ENCODE measurements at regions not wholly inside any gene's neighbourhood (a gene's known extent, or its start where the extent isn't known, plus 50 kb on each side); places are given as distances from the start of the nearest gene placed in this dataset.
A peak's percentile ranks its signal among the peaks of the same experiment; 100 is the strongest.

DNA sequence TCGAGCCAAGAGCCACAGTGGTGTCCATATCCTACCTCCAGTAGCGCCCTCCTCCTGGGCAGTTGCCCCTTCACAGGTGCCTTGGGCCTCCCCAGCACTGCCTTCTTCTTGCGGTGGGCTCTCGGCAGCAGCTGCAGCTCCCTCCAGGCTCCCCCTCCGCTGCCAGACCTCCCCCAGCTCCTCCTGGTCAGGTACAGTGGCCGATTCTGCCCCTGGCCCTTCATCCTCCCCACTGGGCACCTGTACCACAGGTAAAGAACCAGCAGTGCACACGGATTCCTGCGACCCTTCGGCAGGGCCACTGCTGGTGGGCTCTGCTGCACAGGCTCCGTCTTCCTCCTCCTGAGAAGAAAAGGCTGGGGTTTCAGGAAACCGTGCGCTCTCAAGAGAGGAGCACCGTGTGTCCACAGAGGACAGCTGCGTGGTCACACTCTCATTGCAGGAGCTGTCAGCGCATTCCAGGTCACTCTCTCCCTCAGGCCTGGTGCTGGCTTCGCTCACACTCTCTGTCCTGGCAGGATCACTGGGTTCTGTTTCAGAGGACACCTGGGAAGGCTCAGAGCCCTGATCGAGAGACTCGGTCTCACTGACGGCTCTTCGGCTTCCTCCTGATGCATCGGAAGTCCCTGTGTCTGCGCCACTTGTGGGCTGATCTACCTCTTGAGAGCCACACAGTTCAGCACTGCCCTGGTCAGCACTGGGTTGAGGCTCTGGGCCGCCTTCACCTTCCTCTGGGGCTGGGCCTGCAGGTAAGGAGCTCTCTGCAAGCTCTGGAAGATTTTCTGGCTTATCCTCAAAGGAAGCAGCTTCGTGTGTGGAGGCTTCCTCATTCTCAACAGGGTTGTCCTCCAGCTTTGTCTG lies 147.4 kb upstream of the STK17B start:
- DNase-seq: no peak

GRCh38 chr2:196322973-196323810 lies 151.8 kb upstream of the STK17B start:
- DNase-seq: no peak

GRCh38 chr2:196324211-196324610 lies 152.8 kb upstream of the STK17B start:
- DNase-seq: no peak

DNA sequence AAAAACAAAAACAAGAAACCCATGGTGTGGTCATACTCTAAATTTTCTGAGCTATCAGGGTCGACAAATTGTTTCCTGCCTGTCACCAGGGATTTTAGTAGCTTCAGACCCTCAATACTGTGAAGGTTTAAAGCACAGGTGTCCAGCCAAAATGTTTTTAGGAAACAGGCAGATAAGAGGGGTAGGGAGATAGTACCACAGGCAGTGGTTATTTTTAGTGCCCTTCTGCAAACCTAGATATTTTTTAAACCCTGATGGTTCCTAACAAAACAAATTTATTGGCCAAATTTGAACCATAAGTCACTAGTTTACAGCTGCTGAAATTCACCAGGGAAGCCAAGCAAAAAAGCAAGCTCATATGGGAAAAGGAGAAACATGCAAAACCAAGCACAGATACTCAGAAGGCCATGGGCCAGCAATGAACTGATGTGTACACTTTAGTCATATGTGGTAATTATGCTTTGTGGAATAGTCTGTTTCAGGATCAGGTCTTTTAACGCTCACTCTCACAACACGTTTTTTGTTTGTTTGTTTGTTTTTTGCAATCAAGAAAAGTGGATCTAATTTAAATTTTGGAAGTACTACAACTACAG lies 156.8 kb upstream of the STK17B start:
- no peak for DNase-seq

DNA sequence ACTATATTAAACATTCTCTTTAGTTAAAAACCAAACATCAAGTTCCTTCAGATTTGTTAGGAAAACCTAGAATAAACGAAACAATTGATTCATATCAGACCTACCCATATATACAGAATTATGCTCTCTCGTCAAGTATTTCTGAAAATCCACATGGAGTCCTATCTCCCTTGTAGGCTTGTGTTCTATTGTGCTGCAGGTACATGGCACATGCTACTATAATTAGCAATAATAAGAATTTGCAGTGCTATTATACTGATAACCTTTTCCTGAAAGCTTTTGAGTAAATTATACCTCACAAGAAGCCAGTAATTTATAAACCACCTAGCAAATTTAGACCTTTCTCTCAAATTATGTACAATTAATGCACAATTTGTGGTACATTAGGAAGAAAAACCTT lies 158.6 kb upstream of the STK17B start:
- DNase-seq: no peak

GRCh38 chr2:196330645-196331044 lies 159.3 kb upstream of the STK17B start:
- DNase-seq: no peak

DNA sequence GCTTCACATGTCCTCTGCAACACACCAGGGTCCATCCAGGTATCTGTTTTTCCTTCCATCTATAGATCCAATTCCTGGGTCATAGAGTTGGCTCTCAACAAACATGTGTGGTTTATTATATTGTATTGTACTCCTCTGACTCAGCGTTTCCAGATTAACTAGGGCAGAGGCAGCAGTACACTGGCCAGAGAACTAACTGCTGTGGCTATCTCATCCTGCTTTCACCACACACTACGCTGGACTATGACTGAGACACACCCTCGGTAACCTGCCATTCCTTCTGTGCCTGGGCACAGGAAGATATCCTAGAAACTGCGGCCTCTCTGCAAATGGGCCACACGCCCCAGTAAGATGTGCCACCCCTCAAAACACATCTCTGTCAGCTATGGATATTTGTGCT lies 159.8 kb upstream of the STK17B start:
- no peak for DNase-seq

GRCh38 chr2:196331851-196332250 lies 160.5 kb upstream of the STK17B start:
- DNase-seq: no peak

GRCh38 chr2:196333397-196333796 lies 162.0 kb upstream of the STK17B start:
- DNase-seq: no peak

DNA sequence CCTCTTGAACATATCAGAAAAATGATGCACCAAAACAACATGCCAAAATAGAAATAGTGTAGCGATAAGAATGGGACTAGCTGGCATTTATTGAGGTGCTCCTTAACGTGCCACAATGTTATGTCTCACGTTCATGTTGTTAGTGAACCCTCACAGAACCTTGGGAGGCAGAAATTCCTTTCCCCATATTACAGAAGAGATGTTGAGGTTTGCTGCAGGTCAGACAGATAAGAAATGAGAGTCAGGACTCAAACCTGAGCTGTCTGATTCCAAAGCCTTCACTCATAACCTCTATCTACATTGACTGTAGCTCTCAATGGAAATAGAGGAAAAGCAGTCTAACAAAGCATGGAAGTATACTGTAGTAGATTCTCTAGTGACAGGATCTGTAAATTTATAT lies 163.3 kb upstream of the STK17B start:
- no peak for DNase-seq

DNA sequence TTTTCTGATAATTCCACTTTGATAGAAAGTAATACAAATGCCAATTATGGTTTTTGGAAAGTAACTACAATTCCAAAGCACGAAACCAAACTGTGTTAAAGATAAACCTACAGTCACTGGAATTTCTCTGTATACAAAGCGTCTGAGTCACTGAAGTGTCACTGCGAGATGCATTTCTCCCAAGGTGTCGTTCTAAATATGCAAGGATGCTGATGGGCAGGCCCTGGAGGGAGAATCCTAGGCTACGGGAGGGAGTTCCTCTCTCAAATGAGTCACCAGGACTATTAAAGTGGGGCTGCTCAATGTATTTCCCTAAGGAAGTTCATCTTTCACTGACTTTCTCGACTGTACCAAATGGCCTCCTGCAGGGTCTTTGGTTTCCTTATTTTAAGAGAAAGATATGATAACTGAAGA lies 163.8 kb upstream of the STK17B start:
- DNase-seq: no peak

GRCh38 chr2:196336207-196336606 lies 164.8 kb upstream of the STK17B start:
- no peak for DNase-seq

DNA sequence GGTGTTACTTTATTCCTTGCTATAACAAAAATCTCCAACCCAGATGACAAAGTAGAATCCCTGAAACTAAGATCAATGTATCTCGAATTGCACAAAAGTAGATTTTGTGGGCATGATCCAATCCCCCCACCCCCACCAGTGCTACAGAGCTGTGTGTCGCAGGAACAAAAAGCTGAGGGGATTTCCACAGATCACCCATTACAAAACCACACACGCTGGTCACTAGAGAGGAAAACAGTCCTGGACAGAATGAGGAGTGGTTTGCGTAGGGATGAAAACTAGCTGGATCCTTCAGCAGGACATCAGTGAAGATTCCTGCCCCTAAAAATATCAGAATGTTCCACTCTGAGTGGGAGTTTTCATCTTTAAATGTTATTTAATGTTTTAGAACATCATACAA lies 165.3 kb upstream of the STK17B start:
- DNase-seq: no peak

DNA sequence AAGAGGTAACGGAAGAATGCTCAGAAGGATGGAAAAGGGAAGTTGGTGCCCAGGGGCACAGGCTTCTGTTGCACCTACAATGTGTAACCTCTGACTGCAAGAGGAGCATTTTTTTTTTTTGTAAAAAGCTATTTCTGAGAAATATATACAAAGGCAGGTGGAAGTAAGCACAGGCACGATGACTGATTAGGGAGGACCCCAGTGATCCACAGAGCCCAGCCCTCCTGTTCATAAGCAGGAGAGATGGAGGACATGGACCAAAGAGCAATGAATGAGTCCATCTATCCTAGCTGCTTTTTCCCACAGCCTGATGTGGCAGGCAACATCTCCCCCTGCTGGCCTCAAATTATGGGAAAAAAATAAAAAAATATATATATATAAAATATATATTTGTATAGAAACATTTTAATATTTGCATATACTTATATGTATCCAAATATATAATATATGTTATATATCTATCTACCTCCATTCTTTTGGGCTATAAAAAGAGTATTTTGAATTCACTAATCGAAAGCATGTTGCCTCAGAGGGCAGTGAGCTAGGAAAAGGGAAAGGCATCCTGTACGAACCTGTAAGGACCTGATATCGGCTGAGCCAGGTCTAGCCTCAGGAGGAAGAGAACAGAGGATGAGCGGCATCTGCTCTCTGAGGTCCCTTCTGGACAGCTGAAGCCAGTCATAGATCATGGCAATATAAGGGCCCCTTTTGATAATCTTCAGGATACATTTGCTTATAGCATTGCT lies 166.0 kb upstream of the STK17B start:
- peak; percentile 35 for DNase-seq

- no peak for DNase-seq
These were observed 167.1 kb upstream of the STK17B start for GRCh38 chr2:196338440-196338839.

DNA sequence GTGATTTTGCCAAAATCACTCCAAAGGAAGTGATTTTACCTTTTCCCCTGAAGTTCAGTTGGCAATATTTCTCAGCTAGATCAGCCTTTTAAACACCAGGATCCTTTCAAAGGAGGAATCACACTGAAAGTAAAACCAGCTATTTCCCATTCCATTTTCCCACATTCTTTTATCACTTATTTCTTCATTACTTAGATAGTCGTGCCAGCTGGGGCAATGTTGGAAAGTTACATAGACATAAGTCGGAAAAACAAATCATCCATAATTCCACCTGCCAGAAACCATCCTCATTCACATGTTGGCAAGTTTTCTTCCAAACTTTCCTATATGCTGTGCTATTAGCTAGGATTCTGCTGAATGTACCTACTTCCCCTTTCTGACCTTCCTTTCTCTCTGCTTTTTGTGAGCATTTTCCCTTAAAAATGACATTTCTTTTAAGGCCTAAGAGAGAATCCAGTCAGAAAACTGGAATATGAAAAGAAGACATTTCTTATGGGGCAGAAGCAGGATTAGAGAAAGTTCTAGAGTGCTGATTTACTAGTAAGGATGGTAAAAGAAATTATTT lies 170.0 kb upstream of the STK17B start:
- no peak for DNase-seq

GRCh38 chr2:196344397-196344796 lies 173.0 kb upstream of the STK17B start:
- no peak for DNase-seq

GRCh38 chr2:196353717-196354116 lies 182.3 kb upstream of the STK17B start:
- no peak for DNase-seq

DNA sequence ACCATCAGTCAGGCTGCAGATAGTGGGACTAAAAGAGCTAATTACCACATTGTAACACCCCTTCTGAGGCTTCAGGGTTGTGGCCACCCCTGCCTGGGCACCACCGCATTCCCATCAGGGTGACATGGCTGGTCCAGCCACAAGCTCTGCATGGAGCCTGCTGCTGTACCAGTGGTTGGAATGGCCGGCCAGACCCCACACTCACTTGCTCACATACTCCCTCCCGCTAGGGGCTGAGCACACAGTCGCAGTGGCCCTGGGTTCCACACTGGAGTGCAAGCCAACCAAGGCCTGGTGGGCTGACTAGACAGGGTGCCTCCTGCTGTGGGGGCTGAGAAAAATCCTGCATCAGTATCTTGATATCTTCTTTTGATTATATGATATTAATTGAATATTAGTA lies 182.8 kb upstream of the STK17B start:
- no peak for DNase-seq

GRCh38 chr2:196356332-196356731 lies 185.0 kb upstream of the STK17B start:
- no peak for DNase-seq

DNA sequence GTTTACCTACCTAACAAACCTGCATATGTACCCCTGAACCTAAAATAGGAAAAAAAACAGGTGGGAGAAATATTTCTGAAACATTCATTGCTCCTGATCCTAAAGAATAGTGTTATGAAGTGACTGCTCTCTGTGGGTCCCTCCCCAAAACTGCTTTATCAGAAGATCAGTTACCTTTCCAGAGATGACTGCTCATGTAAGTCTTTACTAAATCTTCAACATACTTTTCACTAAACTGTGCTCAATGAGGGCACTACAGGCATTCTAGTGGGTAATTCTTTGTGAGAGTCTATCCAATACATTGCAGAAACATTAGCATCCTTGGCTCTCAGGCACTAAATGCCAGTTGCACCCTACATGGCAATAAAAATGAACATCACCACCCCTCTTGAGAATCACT lies 189.3 kb upstream of the STK17B start:
- no peak for DNase-seq

- no peak for DNase-seq
These were observed 190.4 kb upstream of the STK17B start for GRCh38 chr2:196361606-196362326.
